CD4-positive, alpha-beta T cell treated with Interleukin-2 at 100 ng/mL for 4 hours (primary cell): ENCODE measurements at regions not wholly inside any gene's neighbourhood (a gene's known extent, or its start where the extent isn't known, plus 50 kb on each side); places are given as distances from the start of the nearest gene placed in this dataset.

Source experiments
- DNase-seq: peaks from one replicate; pipeline ENCODE4 v3.0.0-alpha.2; 2020; ENCODE audit warnings: low spot score

- no peak for DNase-seq
Measured at GRCh38 chr12:58364389-58365086, 423.2 kb downstream of the ATP23 start.

- no peak for DNase-seq
Measured at GRCh38 chr12:58365087-58365390, 423.7 kb downstream of the ATP23 start.

DNA sequence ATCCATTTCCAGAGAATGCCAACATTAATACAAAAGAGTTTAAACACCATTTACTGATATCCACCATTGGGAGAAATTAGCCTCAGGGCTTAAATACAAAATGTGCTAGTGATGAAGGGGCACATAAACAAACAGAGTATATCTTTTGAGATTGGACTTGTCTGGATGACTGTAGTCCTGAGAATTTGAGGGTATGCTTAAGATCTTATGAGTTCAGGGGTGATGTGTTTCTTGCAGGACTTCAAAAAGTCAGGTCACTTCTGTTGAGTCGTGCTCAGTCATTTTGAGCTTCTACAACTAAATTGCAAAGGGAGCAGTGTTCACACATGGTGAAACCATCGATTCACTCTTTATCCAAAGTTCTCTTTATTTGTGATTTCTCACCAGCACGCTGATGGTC, 425.7 kb downstream of the ATP23 start:
- DNase-seq, result no peak

GRCh38 chr12:58368001-58368400, 426.6 kb downstream of the ATP23 start:
- no peak for DNase-seq

DNA sequence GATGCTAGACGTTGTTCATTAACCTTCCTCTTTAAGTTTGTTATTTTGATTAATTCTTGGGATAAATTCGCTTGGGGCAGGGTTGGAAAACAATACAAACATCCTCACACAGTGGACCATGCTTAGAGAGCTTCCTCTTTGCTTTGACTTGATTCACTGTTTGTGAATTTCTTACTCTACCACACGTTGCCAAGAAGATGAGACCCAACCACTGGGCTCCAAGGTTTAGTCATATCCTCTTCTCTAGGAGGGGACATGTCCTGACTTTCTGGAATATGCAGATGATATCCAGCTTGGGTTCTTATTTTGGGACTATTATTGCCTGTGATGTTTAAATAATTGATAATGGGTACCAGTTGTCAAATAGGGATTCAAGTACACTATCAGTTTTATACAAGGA, 428.2 kb downstream of the ATP23 start:
- DNase-seq, result no peak

GRCh38 chr12:58372298-58372697, 430.9 kb downstream of the ATP23 start:
- no peak for DNase-seq

DNA sequence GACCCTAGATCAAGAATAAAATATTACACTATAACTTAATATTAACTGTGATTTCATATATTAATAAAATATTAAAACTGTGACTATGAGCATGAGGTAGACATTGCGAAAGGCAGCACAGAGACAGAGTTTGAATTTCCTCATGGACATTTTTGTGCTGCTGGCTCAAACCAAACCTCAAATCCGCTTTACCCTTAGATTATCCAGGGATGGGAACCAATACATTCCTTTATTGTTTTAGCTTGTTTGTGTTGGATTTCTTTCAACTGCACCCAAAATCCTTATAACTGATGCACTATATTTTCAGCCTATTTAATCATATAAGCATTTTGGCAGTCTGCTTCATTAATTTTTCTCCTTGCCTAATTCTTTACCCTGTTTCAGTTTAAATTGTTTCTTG, 436.7 kb downstream of the ATP23 start:
- no peak for DNase-seq

DNA sequence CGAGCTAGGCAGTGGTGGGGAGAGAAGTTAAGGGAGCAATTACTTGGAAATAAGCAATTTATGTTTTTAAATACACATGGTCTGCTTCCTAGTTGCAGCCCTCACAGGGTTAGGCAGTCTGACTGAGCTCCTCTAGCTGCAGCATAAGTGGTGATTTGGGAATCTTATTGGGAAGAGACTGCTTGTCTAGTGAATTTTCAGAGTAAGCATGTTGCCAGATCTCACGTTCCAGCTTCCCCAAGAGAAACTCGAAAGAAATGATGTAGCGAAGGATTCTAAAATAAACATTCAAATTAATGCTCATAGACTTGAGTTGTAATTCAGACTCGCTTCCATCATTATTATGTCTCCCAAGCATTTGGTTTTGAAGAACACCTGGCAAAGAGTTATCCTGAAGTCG, 440.2 kb downstream of the ATP23 start:
- no peak for DNase-seq

- no peak for DNase-seq
Measured at GRCh38 chr12:58384196-58384595, 442.8 kb downstream of the ATP23 start.

DNA sequence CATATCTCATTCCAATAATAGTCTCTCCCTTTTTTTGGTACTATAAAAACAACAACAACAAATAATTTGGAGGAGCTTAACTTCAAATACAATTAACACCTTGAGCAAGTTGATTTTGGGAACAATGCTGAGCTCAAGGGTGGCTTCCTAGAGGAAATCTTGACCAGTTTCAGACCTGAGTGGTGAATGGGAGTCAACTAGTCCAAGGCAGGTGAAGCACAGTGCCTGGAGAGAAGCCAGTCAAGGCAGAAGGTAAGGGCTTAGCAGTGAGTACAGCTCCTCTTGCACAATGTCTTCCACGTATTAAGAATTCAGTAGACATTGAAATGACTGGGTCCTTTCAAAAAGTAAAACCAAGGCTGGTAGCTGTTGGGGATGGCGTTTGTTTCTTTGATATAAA, 444.8 kb downstream of the ATP23 start:
- no peak for DNase-seq

DNA sequence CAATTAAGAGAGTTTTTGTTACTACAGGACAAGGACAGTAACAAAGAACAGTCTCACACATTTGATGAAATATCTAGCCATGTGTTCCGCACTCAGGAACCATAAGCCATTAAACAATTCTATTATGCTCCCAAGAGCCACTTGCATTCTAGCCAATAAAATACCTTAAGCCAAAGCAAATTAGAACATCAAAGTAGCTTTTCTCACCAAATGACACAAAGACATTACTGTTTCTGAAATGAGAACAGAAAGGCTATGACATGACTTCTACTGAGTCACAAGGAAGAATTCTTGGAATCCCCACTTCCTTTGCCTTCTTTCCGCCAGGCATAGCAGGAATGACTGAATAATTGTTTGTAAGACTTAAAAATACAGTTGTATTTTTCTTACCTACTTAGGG, 445.8 kb downstream of the ATP23 start:
- no peak for DNase-seq

DNA sequence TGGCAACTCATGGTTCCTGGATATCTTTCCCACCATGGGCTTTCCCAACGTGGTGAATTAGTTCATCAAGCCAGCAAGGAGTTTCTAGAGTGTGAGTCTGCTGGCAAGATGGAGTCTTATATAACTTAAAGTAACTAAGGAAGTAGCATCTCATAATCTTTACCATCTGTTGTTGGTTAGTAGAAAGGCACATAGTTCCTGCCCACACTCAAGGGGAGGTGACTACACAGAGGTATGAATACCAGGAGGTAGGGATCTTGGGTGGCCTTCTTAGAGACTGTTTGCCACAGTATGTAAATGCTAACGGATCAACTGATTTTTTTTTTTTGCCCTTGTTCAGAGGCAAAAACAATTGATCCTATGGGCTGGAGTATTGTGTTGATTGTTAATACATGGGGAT, 446.9 kb downstream of the ATP23 start:
- no peak for DNase-seq

DNA sequence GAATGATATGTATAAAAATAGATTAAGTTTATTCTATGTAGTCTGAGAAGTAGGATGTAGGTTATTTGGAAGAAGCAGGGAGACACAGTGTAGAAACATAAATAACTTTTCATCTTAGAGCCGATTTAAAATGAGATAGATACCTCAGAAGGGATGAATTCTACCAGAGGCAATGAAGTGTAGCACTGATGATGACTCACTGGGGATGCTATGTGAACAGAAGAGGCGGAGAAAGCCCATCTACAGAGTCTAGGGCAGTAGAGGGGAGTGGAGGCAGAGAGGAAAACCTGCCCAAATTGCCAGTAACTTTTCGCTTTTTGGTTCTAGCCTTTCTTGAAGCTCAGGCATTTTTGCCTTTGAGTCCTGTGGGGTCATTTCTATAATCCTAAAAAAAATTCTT, 451.8 kb downstream of the ATP23 start:
- DNase-seq, result no peak

GRCh38 chr12:58395056-58395455, 453.7 kb downstream of the ATP23 start:
- DNase-seq, result no peak

DNA sequence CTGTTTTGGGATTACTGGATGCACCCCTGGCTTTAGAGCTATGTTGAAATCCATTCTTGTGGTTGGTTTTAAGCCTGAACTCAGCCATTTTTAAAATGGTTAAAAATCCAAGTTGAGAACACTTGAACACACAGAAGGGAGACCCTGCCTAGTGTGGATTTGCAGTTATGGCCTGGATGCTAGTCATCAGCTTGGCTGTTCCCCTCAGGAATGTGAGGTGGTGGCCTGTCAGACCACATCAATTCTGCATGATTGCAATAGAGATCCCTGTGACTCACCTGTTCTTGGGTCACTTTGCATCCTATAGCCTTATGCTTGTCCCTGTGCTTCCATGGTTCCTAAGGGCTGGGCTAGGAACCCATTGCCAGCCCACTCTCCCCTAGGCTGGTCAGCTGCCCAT, 454.1 kb downstream of the ATP23 start:
- no peak for DNase-seq

- no peak for DNase-seq
Measured at GRCh38 chr12:58396239-58396638, 454.9 kb downstream of the ATP23 start.

DNA sequence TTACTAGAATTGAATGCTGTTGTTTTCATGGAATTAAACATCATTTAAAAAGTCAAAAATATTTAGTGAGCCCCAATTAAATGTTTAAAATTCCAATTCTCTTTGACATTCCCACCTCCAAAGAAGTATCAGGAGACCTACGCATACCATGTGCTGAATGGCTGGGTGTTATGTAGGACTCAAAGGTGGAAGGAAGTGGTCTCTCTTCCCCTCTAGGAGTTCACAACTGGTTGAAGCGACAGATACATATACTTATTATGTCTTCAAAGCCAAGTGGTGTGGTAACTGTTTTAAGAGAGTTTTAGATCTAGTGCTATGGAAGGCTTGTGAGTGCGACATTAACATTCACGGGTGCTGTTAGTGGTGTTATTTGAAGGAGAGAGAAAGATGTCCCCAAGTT, 464.0 kb downstream of the ATP23 start:
- no peak for DNase-seq

- DNase-seq, result no peak
Measured at GRCh38 chr12:58408516-58408915, 467.1 kb downstream of the ATP23 start.

GRCh38 chr12:58412461-58413060, 471.2 kb downstream of the ATP23 start:
- no peak for DNase-seq

DNA sequence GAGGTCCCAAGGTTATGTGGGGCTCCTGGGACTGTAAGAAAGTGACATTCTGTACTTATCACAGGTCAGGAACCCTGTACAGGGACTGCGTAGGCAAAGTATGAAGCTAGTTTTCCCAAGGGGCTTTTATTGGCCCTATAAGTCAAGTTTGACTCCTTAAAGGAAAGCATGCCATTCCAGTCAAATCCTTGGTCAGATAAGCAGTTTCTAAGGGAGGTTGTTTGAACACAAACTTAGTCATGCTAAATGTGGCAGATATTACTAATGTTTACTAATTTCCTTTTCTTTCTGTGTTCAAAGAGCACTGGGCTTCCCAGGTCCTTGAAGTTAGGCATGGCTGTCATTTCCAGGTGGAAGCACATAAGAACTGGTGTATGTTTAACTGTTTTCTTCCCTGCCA, 472.4 kb downstream of the ATP23 start:
- DNase-seq, result no peak

DNA sequence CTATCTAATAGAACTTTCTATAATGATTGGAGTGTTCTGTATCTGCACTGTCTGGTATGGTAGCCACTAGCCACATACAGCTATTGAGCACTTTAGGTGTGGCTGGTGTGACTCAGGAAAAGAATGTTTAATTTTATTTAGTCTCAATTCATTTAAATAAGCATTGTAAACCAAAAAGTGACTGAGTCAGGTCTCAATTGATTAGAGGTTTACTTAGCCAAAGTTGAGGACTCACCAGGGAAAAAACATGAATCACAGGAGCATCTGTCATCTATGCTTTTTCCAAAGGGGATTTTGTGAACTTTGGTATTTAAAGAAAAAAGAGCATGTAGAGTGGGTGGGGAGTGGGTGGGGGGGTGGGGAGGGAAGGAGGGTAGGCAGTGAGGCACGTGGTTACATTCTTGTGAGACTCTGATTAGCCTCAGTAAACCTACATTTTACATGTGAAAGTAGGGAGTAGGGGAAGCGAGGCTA, 473.1 kb downstream of the ATP23 start:
- DNase-seq, result no peak

DNA sequence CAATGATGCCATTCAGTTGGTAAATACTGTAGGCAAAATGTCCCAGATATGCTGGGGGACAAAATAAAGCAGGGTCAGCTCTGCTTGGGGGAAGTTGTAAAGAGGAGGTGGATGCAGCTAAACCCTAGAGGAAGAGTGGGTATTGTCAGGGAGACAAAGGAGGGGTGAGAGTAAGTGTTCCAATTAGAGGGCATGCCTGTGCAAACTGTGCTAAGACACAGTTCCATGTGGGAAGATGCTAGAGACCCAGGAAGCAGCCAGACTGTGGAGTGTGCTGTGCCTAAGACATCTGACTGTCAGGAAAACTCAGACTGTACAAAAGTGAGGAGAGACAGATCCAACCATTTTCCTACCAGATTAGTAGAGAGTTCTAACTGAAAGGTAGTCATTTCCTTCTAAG, 474.3 kb downstream of the ATP23 start:
- DNase-seq, result no peak

- DNase-seq, result no peak
Measured at GRCh38 chr12:58416236-58416635, 474.9 kb downstream of the ATP23 start.

DNA sequence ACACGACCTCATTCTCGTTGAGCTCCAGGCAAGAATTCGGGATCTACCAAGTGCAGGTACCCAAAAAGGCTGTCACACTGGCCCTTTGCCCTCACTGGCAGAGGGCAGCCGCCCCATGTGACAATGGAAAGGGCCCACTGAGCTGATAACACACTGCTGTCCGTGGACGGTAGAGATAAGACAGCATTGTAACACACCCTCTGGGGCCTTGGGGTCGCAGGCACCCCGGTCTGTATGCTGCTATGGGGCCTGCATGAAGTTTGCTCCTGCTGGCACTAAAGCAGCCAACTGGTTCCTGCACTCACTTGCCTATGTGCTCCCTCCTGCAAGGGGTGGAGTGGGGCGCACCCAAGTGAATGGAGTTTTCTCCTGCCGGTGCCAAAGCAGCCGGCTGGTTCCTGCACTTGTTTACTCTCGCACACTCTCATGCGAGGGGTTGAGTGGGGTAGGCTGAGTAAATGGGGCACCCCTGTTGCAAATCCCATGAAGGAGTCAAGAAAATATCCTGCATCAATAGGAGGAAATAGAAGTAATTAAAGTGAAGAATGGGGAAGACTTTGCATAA, 477.9 kb downstream of the ATP23 start:
- DNase-seq, result no peak
